IMR-90 (cell line): ENCODE measurements at regions not wholly inside any gene's neighbourhood (a gene's known extent, or its start where the extent isn't known, plus 50 kb on each side); places are given as distances from the start of the nearest gene placed in this dataset.

Experiments used
- ATAC-seq: fragments of 200-7000 bp; cut with Tn5 transposase; 2 replicates; pipeline ENCODE4 v1.9.1; 2020; ENCODE audit warnings: low read depth, mild to moderate bottlenecking, moderate library complexity
- BruUV-seq: library from RNA; stranded (reverse); fragments of 400-500 nt; replicated peaks from 2 replicates; lab custom pipeline; 2021; lab: Mats Ljungman, UMichigan
- CTCF ChIA-PET: fragments of 300-600 bp; formaldehyde crosslinking; extraction: SDS; loops from one replicate; lab custom pipeline; 2021; ENCODE audit warnings: antibody characterized with exemption; lab: Yijun Ruan, JAX
- POLR2A ChIA-PET: fragments of 300-600 bp; sonication (Branson Sonifier 250); formaldehyde crosslinking; loops from one replicate; lab custom pipeline; 2022; ENCODE audit warnings: antibody characterized with exemption; ENCODE audit not compliant: unreplicated experiment; lab: Charles Lee
- DNase-seq: peaks from one replicate; pipeline ENCODE4 v3.0.0; 2013
- H2AFZ ChIP-seq: replicated peaks from 2 replicates; pipeline ENCODE3; 2013; ENCODE audit warnings: low read length, mild to moderate bottlenecking; ENCODE audit not compliant: poor library complexity
- H2AK5ac ChIP-seq: 2 replicates; pipeline ENCODE4 v1.6.1; 2013; ENCODE audit warnings: low read depth, low read length, inconsistent platforms
- H2AK9ac ChIP-seq: replicated peaks from 2 replicates; pipeline ENCODE3; 2013; ENCODE audit warnings: mild to moderate bottlenecking, low read depth, low read length, moderate library complexity; ENCODE audit not compliant: poor library complexity
- H2BK120ac ChIP-seq: 2 replicates; pipeline ENCODE4 v1.6.1; 2013; ENCODE audit warnings: low read depth, low read length, inconsistent platforms
- H2BK15ac ChIP-seq: 3 replicates; pipeline ENCODE4 v1.6.1; 2013; ENCODE audit warnings: low read depth, low read length, inconsistent platforms
- H2BK20ac ChIP-seq: 2 replicates; pipeline ENCODE4 v1.6.1; 2013; ENCODE audit warnings: low read depth, mild to moderate bottlenecking, inconsistent platforms, low read length, moderate library complexity
- H2BK5ac ChIP-seq: 2 replicates; pipeline ENCODE4 v1.6.1; 2013; ENCODE audit warnings: mild to moderate bottlenecking, low read depth, low read length, inconsistent platforms; ENCODE audit not compliant: poor library complexity, severe bottlenecking
- H3K14ac ChIP-seq: replicated peaks from 2 replicates; pipeline ENCODE4 v1.6.1; 2013; ENCODE audit warnings: low read depth, low read length, inconsistent platforms
- H3K18ac ChIP-seq: 2 replicates; pipeline ENCODE4 v1.6.1; 2013; ENCODE audit warnings: low read depth, low read length, control low read depth
- H3K23ac ChIP-seq: 2 replicates; pipeline ENCODE4 v1.6.1; 2013; ENCODE audit warnings: low read depth, low read length, inconsistent platforms
- H3K27ac ChIP-seq: 2 replicates; pipeline ENCODE4 v1.5.1; 2013; ENCODE audit warnings: mild to moderate bottlenecking, control low read depth, low read length; ENCODE audit not compliant: insufficient read depth
- H3K27me3 ChIP-seq: 2 replicates; pipeline ENCODE4 v1.6.1; 2013; ENCODE audit warnings: low read length; ENCODE audit not compliant: control insufficient read depth, insufficient read depth
- H3K36me3 ChIP-seq: 2 replicates; pipeline ENCODE4 v1.6.1; 2013; ENCODE audit warnings: low read length, mixed read lengths; ENCODE audit not compliant: control insufficient read depth, insufficient read depth
- H3K4ac ChIP-seq: 2 replicates; pipeline ENCODE4 v1.6.1; 2013; ENCODE audit warnings: low read depth, low read length, inconsistent platforms
- H3K4me1 ChIP-seq: 2 replicates; pipeline ENCODE4 v1.6.1; 2013; ENCODE audit warnings: low read length, mixed read lengths; ENCODE audit not compliant: control insufficient read depth, insufficient read depth
- H3K4me2 ChIP-seq: 2 replicates; pipeline ENCODE4 v1.6.1; 2013; ENCODE audit warnings: low read depth, mild to moderate bottlenecking, control low read depth, low read length, moderate library complexity
- H3K4me3 ChIP-seq: 2 replicates; pipeline ENCODE4 v1.5.1; 2013; ENCODE audit warnings: low read depth, mild to moderate bottlenecking, control low read depth, low read length, moderate library complexity; ENCODE audit not compliant: insufficient read depth
- H3K56ac ChIP-seq: 2 replicates; pipeline ENCODE4 v1.6.1; 2013; ENCODE audit warnings: low read length, inconsistent platforms; ENCODE audit not compliant: insufficient read depth; ENCODE audit errors: extremely low read depth
- H3K79me1 ChIP-seq, 2 experiments: 2 replicates each; pipeline ENCODE4 v1.6.1; 2013; ENCODE audit warnings: low read length in 2 of 2, inconsistent platforms in 1 of 2, low read depth in 1 of 2
- H3K9ac ChIP-seq: 2 replicates; pipeline ENCODE4 v1.6.1; 2013; ENCODE audit warnings: low read depth, low read length, control low read depth
- H3K9me1 ChIP-seq: 2 replicates; pipeline ENCODE4 v1.6.1; 2013; ENCODE audit warnings: low read length, inconsistent platforms; ENCODE audit not compliant: insufficient read depth
- H3K9me3 ChIP-seq: 2 replicates; pipeline ENCODE4 v1.6.1; 2013; ENCODE audit warnings: low read length; ENCODE audit not compliant: control insufficient read depth, insufficient read depth
- H4K20me1 ChIP-seq: 2 replicates; pipeline ENCODE4 v1.6.1; 2013; ENCODE audit warnings: low read length, inconsistent platforms; ENCODE audit not compliant: insufficient read depth
- H4K5ac ChIP-seq: 2 replicates; pipeline ENCODE4 v1.6.1; 2013; ENCODE audit warnings: mild to moderate bottlenecking, low read depth, low read length, control low read depth
- H4K8ac ChIP-seq, 2 experiments: 2 replicates each; pipeline ENCODE4 v1.6.1; 2013; ENCODE audit warnings: low read depth in 2 of 2, low read length in 2 of 2, control low read depth in 1 of 2, inconsistent platforms in 1 of 2
- H4K91ac ChIP-seq: 2 replicates; pipeline ENCODE4 v1.6.1; 2013; ENCODE audit warnings: low read depth, low read length, inconsistent platforms; ENCODE audit not compliant: insufficient read depth
- CHD1 ChIP-seq: IDR thresholded peaks from 2 replicates; pipeline ENCODE4 v1.6.1; 2012; ENCODE audit warnings: low read depth, low read length, improper control_type of control experiment
- POLR2A ChIP-seq: IDR thresholded peaks from 2 replicates; pipeline ENCODE4 v1.6.1; 2012; ENCODE audit warnings: mild to moderate bottlenecking, low read depth, low read length
- RAD21 ChIP-seq: IDR thresholded peaks from 2 replicates; pipeline ENCODE4 v1.6.1; 2012; ENCODE audit warnings: low read length, improper control_type of control experiment
- RFX5 ChIP-seq: IDR thresholded peaks from 2 replicates; pipeline ENCODE4 v1.8.0; 2012; ENCODE audit warnings: low read depth, mild to moderate bottlenecking, low read length, moderate library complexity
- SMC3 ChIP-seq: fragments of 150-350 bp; IDR thresholded peaks from 2 replicates; pipeline ENCODE4 v1.6.1; 2016; ENCODE audit warnings: low read depth, mild to moderate bottlenecking, antibody characterized with exemption, low read length, moderate library complexity
- USF2 ChIP-seq: fragments of 150-350 bp; IDR thresholded peaks from 2 replicates; pipeline ENCODE4 v1.6.1; 2017; ENCODE audit warnings: mild to moderate bottlenecking, antibody characterized with exemption, low read length, low read depth
- WGBS, 2 experiments: methylation state at CpG; one replicate each; pipeline versions ENCODE4 v1.1.5 to v1.1.7; 2013; ENCODE audit warnings: missing lambda C conversion rate in 2 of 2; ENCODE audit not compliant: insufficient read length in 1 of 2; ENCODE audit errors: extremely low coverage in 2 of 2; 5-methylcytosine and 5-hydroxymethylcytosine counted together
- dilution Hi-C: fragments of 300-500 bp; cut with HindIII; formaldehyde crosslinking; loops from one replicate; pipeline ENCODE4 v1.14.3; 2018; ENCODE audit warnings: low sequenced_read_pairs; ENCODE audit not compliant: unreplicated experiment
- in situ Hi-C: fragments of 300-500 bp; cut with MboI; formaldehyde crosslinking; loops from 3 replicates; pipeline ENCODE4 v1.14.3; 2019; ENCODE audit warnings: low sequenced_read_pairs, inconsistent platforms, mixed read lengths
- intact Hi-C: fragments of 100-400 bp; cut with micrococcal nuclease; formaldehyde crosslinking; loops from 2 replicates; pipeline ENCODE4 v1.10.0; 2022

- WGBS, 2 experiments = no CpG with 5 or more reads among the region's 4 CpGs
- H3K18ac ChIP-seq = no peak overlapping the region
- H2BK20ac ChIP-seq = no peak overlapping the region
- H3K79me1 ChIP-seq = no peaks in the 10 kb centered on the region
- no TSS peak for BruUV-seq
- dilution Hi-C loops (no loop called here), intact Hi-C loops (no loop called here), in situ Hi-C loops (no loop called here)
- H2BK120ac ChIP-seq = no peak overlapping the region
- H3K14ac ChIP-seq = no peak overlapping the region
- no peak overlapping the region for H3K4me3 ChIP-seq
- H3K9ac ChIP-seq = no peak overlapping the region
- H3K56ac ChIP-seq = no peak overlapping the region
- no peaks in the 10 kb centered on the region for H3K4me1 ChIP-seq
- H2AK5ac ChIP-seq = no peak overlapping the region
- TF ChIP-seq RFX5 (no peak), RAD21 (no peak), POLR2A (no peak), CHD1 (no peak), USF2 (no peak), SMC3 (no peak)
- H4K5ac ChIP-seq = no peak overlapping the region
- H3K9me1 ChIP-seq = no peaks in the 10 kb centered on the region
- ChIA-PET POLR2A (no interaction called here), CTCF (no interaction called here)
- peak overlapping the region; percentile 33; the same call in 1 of the 2 replicates for H3K4me2 ChIP-seq
- H2BK5ac ChIP-seq = no peak overlapping the region
- no peak overlapping the region for H2AFZ ChIP-seq
- H2AK9ac ChIP-seq = no peak overlapping the region
- H3K27me3 ChIP-seq = peaks cover 37% of the 10 kb centered on the region
- H4K20me1 ChIP-seq = no peaks in the 10 kb centered on the region
- H4K91ac ChIP-seq = no peak overlapping the region
- ATAC-seq (peak; percentile 27; the same call in 1 of the 2 replicates), DNase-seq (no peak)
- H3K36me3 ChIP-seq = no peaks in the 10 kb centered on the region
- no peak overlapping the region for H2BK15ac ChIP-seq
- H3K23ac ChIP-seq = no peak overlapping the region
- no peak overlapping the region for H3K4ac ChIP-seq
- H4K8ac ChIP-seq = no peak overlapping the region
- no peak overlapping the region for H3K27ac ChIP-seq
- 0 out of 2 replicates have a peak, but pooled peaks cover 1% of the 10 kb centered on the region for H3K9me3 ChIP-seq
Observed at GRCh38 chr5:167822241-167822640, 469.2 kb upstream of the WWC1 start.
